IMR-90 (cell line): ENCODE measurements at regions not wholly inside any gene's neighbourhood (a gene's known extent, or its start where the extent isn't known, plus 50 kb on each side); places are given as distances from the start of the nearest gene placed in this dataset.

Source experiments
- ATAC-seq: fragments of 200-7000 bp; cut with Tn5 transposase; 2 replicates; pipeline ENCODE4 v1.9.1; 2020; ENCODE audit warnings: low read depth, mild to moderate bottlenecking, moderate library complexity
- BruUV-seq: library from RNA; stranded (reverse); fragments of 400-500 nt; replicated peaks from 2 replicates; lab custom pipeline; 2021; lab: Mats Ljungman, UMichigan
- CTCF ChIA-PET: fragments of 300-600 bp; formaldehyde crosslinking; extraction: SDS; loops from one replicate; lab custom pipeline; 2021; ENCODE audit warnings: antibody characterized with exemption; lab: Yijun Ruan, JAX
- POLR2A ChIA-PET: fragments of 300-600 bp; sonication (Branson Sonifier 250); formaldehyde crosslinking; loops from one replicate; lab custom pipeline; 2022; ENCODE audit warnings: antibody characterized with exemption; ENCODE audit not compliant: unreplicated experiment; lab: Charles Lee
- DNase-seq: peaks from one replicate; pipeline ENCODE4 v3.0.0; 2013
- H2AFZ ChIP-seq: replicated peaks from 2 replicates; pipeline ENCODE3; 2013; ENCODE audit warnings: low read length, mild to moderate bottlenecking; ENCODE audit not compliant: poor library complexity
- H2AK5ac ChIP-seq: 2 replicates; pipeline ENCODE4 v1.6.1; 2013; ENCODE audit warnings: low read depth, low read length, inconsistent platforms
- H2AK9ac ChIP-seq: replicated peaks from 2 replicates; pipeline ENCODE3; 2013; ENCODE audit warnings: mild to moderate bottlenecking, low read depth, low read length, moderate library complexity; ENCODE audit not compliant: poor library complexity
- H2BK120ac ChIP-seq: 2 replicates; pipeline ENCODE4 v1.6.1; 2013; ENCODE audit warnings: low read depth, low read length, inconsistent platforms
- H2BK15ac ChIP-seq: 3 replicates; pipeline ENCODE4 v1.6.1; 2013; ENCODE audit warnings: low read depth, low read length, inconsistent platforms
- H2BK20ac ChIP-seq: 2 replicates; pipeline ENCODE4 v1.6.1; 2013; ENCODE audit warnings: low read depth, mild to moderate bottlenecking, inconsistent platforms, low read length, moderate library complexity
- H2BK5ac ChIP-seq: 2 replicates; pipeline ENCODE4 v1.6.1; 2013; ENCODE audit warnings: mild to moderate bottlenecking, low read depth, low read length, inconsistent platforms; ENCODE audit not compliant: poor library complexity, severe bottlenecking
- H3K14ac ChIP-seq: replicated peaks from 2 replicates; pipeline ENCODE4 v1.6.1; 2013; ENCODE audit warnings: low read depth, low read length, inconsistent platforms
- H3K18ac ChIP-seq: 2 replicates; pipeline ENCODE4 v1.6.1; 2013; ENCODE audit warnings: low read depth, low read length, control low read depth
- H3K23ac ChIP-seq: 2 replicates; pipeline ENCODE4 v1.6.1; 2013; ENCODE audit warnings: low read depth, low read length, inconsistent platforms
- H3K27ac ChIP-seq: 2 replicates; pipeline ENCODE4 v1.5.1; 2013; ENCODE audit warnings: mild to moderate bottlenecking, control low read depth, low read length; ENCODE audit not compliant: insufficient read depth
- H3K27me3 ChIP-seq: 2 replicates; pipeline ENCODE4 v1.6.1; 2013; ENCODE audit warnings: low read length; ENCODE audit not compliant: control insufficient read depth, insufficient read depth
- H3K36me3 ChIP-seq: 2 replicates; pipeline ENCODE4 v1.6.1; 2013; ENCODE audit warnings: low read length, mixed read lengths; ENCODE audit not compliant: control insufficient read depth, insufficient read depth
- H3K4ac ChIP-seq: 2 replicates; pipeline ENCODE4 v1.6.1; 2013; ENCODE audit warnings: low read depth, low read length, inconsistent platforms
- H3K4me1 ChIP-seq: 2 replicates; pipeline ENCODE4 v1.6.1; 2013; ENCODE audit warnings: low read length, mixed read lengths; ENCODE audit not compliant: control insufficient read depth, insufficient read depth
- H3K4me2 ChIP-seq: 2 replicates; pipeline ENCODE4 v1.6.1; 2013; ENCODE audit warnings: low read depth, mild to moderate bottlenecking, control low read depth, low read length, moderate library complexity
- H3K4me3 ChIP-seq: 2 replicates; pipeline ENCODE4 v1.5.1; 2013; ENCODE audit warnings: low read depth, mild to moderate bottlenecking, control low read depth, low read length, moderate library complexity; ENCODE audit not compliant: insufficient read depth
- H3K56ac ChIP-seq: 2 replicates; pipeline ENCODE4 v1.6.1; 2013; ENCODE audit warnings: low read length, inconsistent platforms; ENCODE audit not compliant: insufficient read depth; ENCODE audit errors: extremely low read depth
- H3K79me1 ChIP-seq, 2 experiments: 2 replicates each; pipeline ENCODE4 v1.6.1; 2013; ENCODE audit warnings: low read length in 2 of 2, inconsistent platforms in 1 of 2, low read depth in 1 of 2
- H3K9ac ChIP-seq: 2 replicates; pipeline ENCODE4 v1.6.1; 2013; ENCODE audit warnings: low read depth, low read length, control low read depth
- H3K9me1 ChIP-seq: 2 replicates; pipeline ENCODE4 v1.6.1; 2013; ENCODE audit warnings: low read length, inconsistent platforms; ENCODE audit not compliant: insufficient read depth
- H3K9me3 ChIP-seq: 2 replicates; pipeline ENCODE4 v1.6.1; 2013; ENCODE audit warnings: low read length; ENCODE audit not compliant: control insufficient read depth, insufficient read depth
- H4K20me1 ChIP-seq: 2 replicates; pipeline ENCODE4 v1.6.1; 2013; ENCODE audit warnings: low read length, inconsistent platforms; ENCODE audit not compliant: insufficient read depth
- H4K5ac ChIP-seq: 2 replicates; pipeline ENCODE4 v1.6.1; 2013; ENCODE audit warnings: mild to moderate bottlenecking, low read depth, low read length, control low read depth
- H4K8ac ChIP-seq, 2 experiments: 2 replicates each; pipeline ENCODE4 v1.6.1; 2013; ENCODE audit warnings: low read depth in 2 of 2, low read length in 2 of 2, control low read depth in 1 of 2, inconsistent platforms in 1 of 2
- H4K91ac ChIP-seq: 2 replicates; pipeline ENCODE4 v1.6.1; 2013; ENCODE audit warnings: low read depth, low read length, inconsistent platforms; ENCODE audit not compliant: insufficient read depth
- BHLHE40 ChIP-seq: fragments of 150-350 bp; IDR thresholded peaks from 2 replicates; pipeline ENCODE4 v1.6.1; 2016; ENCODE audit warnings: mild to moderate bottlenecking, low read depth, low read length
- FOS ChIP-seq: fragments of 150-350 bp; IDR thresholded peaks from 2 replicates; pipeline ENCODE4 v1.6.1; 2016; ENCODE audit warnings: low read depth, low read length
- MAFK ChIP-seq: IDR thresholded peaks from 2 replicates; pipeline ENCODE4 v1.6.1; 2012; ENCODE audit warnings: low read depth, low read length, improper control_type of control experiment
- MAZ ChIP-seq: IDR thresholded peaks from 2 replicates; pipeline ENCODE4 v1.6.1; 2012; ENCODE audit warnings: low read depth, mild to moderate bottlenecking, low read length, improper control_type of control experiment, moderate library complexity, borderline replicate concordance
- MXI1 ChIP-seq: IDR thresholded peaks from 2 replicates; pipeline ENCODE4 v1.6.1; 2012; ENCODE audit warnings: low read depth, mild to moderate bottlenecking, low read length, moderate library complexity, borderline replicate concordance
- NFE2L2 ChIP-seq: fragments of 150-350 bp; IDR thresholded peaks from 2 replicates; pipeline ENCODE4 v1.6.1; 2016; ENCODE audit warnings: low read depth, mild to moderate bottlenecking, low read length
- POLR2A ChIP-seq: IDR thresholded peaks from 2 replicates; pipeline ENCODE4 v1.6.1; 2012; ENCODE audit warnings: mild to moderate bottlenecking, low read depth, low read length
- RAD21 ChIP-seq: IDR thresholded peaks from 2 replicates; pipeline ENCODE4 v1.6.1; 2012; ENCODE audit warnings: low read length, improper control_type of control experiment
- RCOR1 ChIP-seq: IDR thresholded peaks from 2 replicates; pipeline ENCODE4 v1.6.1; 2012; ENCODE audit warnings: mild to moderate bottlenecking, low read length, improper control_type of control experiment; ENCODE audit not compliant: insufficient replicate concordance
- RFX5 ChIP-seq: IDR thresholded peaks from 2 replicates; pipeline ENCODE4 v1.8.0; 2012; ENCODE audit warnings: low read depth, mild to moderate bottlenecking, low read length, moderate library complexity
- SMC3 ChIP-seq: fragments of 150-350 bp; IDR thresholded peaks from 2 replicates; pipeline ENCODE4 v1.6.1; 2016; ENCODE audit warnings: low read depth, mild to moderate bottlenecking, antibody characterized with exemption, low read length, moderate library complexity
- dilution Hi-C: fragments of 300-500 bp; cut with HindIII; formaldehyde crosslinking; loops from one replicate; pipeline ENCODE4 v1.14.3; 2018; ENCODE audit warnings: low sequenced_read_pairs; ENCODE audit not compliant: unreplicated experiment
- in situ Hi-C: fragments of 300-500 bp; cut with MboI; formaldehyde crosslinking; loops from 3 replicates; pipeline ENCODE4 v1.14.3; 2019; ENCODE audit warnings: low sequenced_read_pairs, inconsistent platforms, mixed read lengths
- intact Hi-C: fragments of 100-400 bp; cut with micrococcal nuclease; formaldehyde crosslinking; loops from 2 replicates; pipeline ENCODE4 v1.10.0; 2022
- TF ChIP-seq, protein P1 (sequence below): fragments of 150-350 bp; IDR thresholded peaks from 2 replicates; pipeline ENCODE4 v1.6.1; 2017; ENCODE audit warnings: mild to moderate bottlenecking, antibody characterized with exemption, low read length, low read depth
- TF ChIP-seq, protein P2 (sequence below): conservative IDR thresholded peaks from 2 replicates; pipeline ENCODE4 v1.5.1; 2012; ENCODE audit warnings: mild to moderate bottlenecking, low read depth, low read length, improper control_type of control experiment

DNA sequence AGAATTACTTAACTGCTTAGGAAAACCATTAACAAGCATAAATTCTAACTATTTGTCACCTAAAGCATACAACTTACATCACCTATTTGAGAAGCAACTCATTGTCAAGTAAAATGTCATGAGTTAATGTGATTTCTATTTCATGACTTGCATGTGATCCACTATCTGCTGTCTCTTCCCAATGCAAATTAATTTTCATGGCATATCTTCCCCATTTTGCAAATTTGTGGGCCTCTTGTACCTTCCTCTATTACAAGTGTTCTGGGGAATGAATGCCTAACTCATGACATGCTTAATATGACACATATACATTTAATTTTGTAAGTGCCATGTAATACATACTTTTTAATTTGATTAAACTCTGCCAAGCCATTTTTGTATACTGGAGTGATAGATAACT lies 81.1 kb upstream of the EDNRB start:
- Histone ChIP-seq H3K56ac (no peak overlapping the region), H2BK20ac (no peak overlapping the region), H3K14ac (no peak overlapping the region), H3K4me1 (no peaks in the 10 kb centered on the region; the same call in 1 of the 2 replicates), H3K4ac (no peak overlapping the region), H4K20me1 (no peaks in the 10 kb centered on the region), H2BK5ac (no peak overlapping the region), H3K9ac (no peak overlapping the region), H3K27me3 (no peaks in the 10 kb centered on the region), H4K8ac (no peak overlapping the region), H3K27ac (no peak overlapping the region), H3K36me3 (no peaks in the 10 kb centered on the region), H3K23ac (no peak overlapping the region), H3K79me1 (no peaks in the 10 kb centered on the region), H2BK120ac (no peak overlapping the region), H3K9me3 (no peaks in the 10 kb centered on the region), H2BK15ac (no peak overlapping the region), H3K18ac (no peak overlapping the region), H3K4me2 (no peak overlapping the region), H2AFZ (no peak overlapping the region), H3K9me1 (no peaks in the 10 kb centered on the region), H4K91ac (no peak overlapping the region), H2AK9ac (no peak overlapping the region), H2AK5ac (no peak overlapping the region), H3K4me3 (no peak overlapping the region), H4K5ac (no peak overlapping the region)
- ChIA-PET CTCF (no interaction called here), POLR2A (no interaction called here)
- TF ChIP-seq, protein P1, sequence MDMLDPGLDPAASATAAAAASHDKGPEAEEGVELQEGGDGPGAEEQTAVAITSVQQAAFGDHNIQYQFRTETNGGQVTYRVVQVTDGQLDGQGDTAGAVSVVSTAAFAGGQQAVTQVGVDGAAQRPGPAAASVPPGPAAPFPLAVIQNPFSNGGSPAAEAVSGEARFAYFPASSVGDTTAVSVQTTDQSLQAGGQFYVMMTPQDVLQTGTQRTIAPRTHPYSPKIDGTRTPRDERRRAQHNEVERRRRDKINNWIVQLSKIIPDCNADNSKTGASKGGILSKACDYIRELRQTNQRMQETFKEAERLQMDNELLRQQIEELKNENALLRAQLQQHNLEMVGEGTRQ = no peak
- no peak for TF ChIP-seq POLR2A
- no peak for TF ChIP-seq RFX5
- TF ChIP-seq RCOR1 = no peak
- TF ChIP-seq BHLHE40 = no peak
- no peak for TF ChIP-seq MXI1
- no peak for TF ChIP-seq FOS
- no peak for TF ChIP-seq RAD21
- TF ChIP-seq SMC3 = no peak
- TF ChIP-seq MAZ = no peak
- TF ChIP-seq NFE2L2 = no peak
- TF ChIP-seq, protein P2, sequence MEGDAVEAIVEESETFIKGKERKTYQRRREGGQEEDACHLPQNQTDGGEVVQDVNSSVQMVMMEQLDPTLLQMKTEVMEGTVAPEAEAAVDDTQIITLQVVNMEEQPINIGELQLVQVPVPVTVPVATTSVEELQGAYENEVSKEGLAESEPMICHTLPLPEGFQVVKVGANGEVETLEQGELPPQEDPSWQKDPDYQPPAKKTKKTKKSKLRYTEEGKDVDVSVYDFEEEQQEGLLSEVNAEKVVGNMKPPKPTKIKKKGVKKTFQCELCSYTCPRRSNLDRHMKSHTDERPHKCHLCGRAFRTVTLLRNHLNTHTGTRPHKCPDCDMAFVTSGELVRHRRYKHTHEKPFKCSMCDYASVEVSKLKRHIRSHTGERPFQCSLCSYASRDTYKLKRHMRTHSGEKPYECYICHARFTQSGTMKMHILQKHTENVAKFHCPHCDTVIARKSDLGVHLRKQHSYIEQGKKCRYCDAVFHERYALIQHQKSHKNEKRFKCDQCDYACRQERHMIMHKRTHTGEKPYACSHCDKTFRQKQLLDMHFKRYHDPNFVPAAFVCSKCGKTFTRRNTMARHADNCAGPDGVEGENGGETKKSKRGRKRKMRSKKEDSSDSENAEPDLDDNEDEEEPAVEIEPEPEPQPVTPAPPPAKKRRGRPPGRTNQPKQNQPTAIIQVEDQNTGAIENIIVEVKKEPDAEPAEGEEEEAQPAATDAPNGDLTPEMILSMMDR = no peak
- TF ChIP-seq MAFK = no peak
- no peak for ATAC-seq
- no peak for DNase-seq
- dilution Hi-C loops = no loop called here
- no TSS peak for BruUV-seq
- in situ Hi-C loops = no loop called here
- intact Hi-C loops = loop anchor here (10.0 kb wide), 1 partner anchor 65 kb away; no protein-coding TSS in a partner anchor
